ENCODE measurements at regions not wholly inside any gene's neighbourhood (a gene's known extent, or its start where the extent isn't known, plus 50 kb on each side); places are given as distances from the start of the nearest gene placed in this dataset.

DNA sequence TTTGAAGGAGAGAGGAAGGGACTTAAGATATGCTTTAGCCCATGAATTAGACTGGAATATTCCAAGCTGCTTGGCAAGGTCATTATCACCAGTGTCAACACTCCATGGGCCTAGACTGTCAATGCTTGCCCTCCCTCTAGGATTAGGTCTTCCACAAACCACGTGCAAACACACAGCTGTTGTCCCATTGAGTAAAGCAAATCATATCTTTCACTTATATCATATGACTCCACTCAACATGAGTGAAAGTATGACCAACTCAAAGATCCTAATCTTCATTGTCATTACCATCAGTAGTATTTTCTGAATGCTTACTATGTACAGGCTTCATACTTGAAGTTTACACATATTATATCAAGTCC, 57.0 kb upstream of the GRAMD2B start (continued):
- TF ChIP-seq, protein P1, sequence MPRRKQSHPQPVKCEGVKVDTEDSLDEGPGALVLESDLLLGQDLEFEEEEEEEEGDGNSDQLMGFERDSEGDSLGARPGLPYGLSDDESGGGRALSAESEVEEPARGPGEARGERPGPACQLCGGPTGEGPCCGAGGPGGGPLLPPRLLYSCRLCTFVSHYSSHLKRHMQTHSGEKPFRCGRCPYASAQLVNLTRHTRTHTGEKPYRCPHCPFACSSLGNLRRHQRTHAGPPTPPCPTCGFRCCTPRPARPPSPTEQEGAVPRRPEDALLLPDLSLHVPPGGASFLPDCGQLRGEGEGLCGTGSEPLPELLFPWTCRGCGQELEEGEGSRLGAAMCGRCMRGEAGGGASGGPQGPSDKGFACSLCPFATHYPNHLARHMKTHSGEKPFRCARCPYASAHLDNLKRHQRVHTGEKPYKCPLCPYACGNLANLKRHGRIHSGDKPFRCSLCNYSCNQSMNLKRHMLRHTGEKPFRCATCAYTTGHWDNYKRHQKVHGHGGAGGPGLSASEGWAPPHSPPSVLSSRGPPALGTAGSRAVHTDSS (CRISPR knock-in tag; conservative IDR thresholded peaks at IDR 0.05): no peak
- TF ChIP-seq, protein P2, sequence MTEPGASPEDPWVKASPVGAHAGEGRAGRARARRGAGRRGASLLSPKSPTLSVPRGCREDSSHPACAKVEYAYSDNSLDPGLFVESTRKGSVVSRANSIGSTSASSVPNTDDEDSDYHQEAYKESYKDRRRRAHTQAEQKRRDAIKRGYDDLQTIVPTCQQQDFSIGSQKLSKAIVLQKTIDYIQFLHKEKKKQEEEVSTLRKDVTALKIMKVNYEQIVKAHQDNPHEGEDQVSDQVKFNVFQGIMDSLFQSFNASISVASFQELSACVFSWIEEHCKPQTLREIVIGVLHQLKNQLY (CRISPR knock-in tag; IDR thresholded peaks at IDR 0.05): peak; percentile 60; the same call in 1 of the 2 replicates
- TF ChIP-seq, protein P3, sequence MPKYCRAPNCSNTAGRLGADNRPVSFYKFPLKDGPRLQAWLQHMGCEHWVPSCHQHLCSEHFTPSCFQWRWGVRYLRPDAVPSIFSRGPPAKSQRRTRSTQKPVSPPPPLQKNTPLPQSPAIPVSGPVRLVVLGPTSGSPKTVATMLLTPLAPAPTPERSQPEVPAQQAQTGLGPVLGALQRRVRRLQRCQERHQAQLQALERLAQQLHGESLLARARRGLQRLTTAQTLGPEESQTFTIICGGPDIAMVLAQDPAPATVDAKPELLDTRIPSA (CRISPR knock-in tag; IDR thresholded peaks at IDR 0.05; ENCODE audit: borderline replicate concordance): no peak
- no peak for TF ChIP-seq ZFP62 (CRISPR knock-in tag; IDR thresholded peaks at IDR 0.05)
- TF ChIP-seq, protein P4, sequence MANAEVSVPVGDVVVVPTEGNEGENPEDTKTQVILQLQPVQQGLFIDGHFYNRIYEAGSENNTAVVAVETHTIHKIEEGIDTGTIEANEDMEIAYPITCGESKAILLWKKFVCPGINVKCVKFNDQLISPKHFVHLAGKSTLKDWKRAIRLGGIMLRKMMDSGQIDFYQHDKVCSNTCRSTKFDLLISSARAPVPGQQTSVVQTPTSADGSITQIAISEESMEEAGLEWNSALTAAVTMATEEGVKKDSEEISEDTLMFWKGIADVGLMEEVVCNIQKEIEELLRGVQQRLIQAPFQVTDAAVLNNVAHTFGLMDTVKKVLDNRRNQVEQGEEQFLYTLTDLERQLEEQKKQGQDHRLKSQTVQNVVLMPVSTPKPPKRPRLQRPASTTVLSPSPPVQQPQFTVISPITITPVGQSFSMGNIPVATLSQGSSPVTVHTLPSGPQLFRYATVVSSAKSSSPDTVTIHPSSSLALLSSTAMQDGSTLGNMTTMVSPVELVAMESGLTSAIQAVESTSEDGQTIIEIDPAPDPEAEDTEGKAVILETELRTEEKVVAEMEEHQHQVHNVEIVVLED (CRISPR knock-in tag; IDR thresholded peaks at IDR 0.05; ENCODE audit: borderline replicate concordance): no peak
- no peak for TF ChIP-seq ZNF337 (CRISPR knock-in tag; IDR thresholded peaks at IDR 0.05; ENCODE audit: borderline replicate concordance, low read depth)
- TF ChIP-seq, protein P5, sequence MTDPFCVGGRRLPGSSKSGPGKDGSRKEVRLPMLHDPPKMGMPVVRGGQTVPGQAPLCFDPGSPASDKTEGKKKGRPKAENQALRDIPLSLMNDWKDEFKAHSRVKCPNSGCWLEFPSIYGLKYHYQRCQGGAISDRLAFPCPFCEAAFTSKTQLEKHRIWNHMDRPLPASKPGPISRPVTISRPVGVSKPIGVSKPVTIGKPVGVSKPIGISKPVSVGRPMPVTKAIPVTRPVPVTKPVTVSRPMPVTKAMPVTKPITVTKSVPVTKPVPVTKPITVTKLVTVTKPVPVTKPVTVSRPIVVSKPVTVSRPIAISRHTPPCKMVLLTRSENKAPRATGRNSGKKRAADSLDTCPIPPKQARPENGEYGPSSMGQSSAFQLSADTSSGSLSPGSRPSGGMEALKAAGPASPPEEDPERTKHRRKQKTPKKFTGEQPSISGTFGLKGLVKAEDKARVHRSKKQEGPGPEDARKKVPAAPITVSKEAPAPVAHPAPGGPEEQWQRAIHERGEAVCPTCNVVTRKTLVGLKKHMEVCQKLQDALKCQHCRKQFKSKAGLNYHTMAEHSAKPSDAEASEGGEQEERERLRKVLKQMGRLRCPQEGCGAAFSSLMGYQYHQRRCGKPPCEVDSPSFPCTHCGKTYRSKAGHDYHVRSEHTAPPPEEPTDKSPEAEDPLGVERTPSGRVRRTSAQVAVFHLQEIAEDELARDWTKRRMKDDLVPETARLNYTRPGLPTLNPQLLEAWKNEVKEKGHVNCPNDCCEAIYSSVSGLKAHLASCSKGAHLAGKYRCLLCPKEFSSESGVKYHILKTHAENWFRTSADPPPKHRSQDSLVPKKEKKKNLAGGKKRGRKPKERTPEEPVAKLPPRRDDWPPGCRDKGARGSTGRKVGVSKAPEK (CRISPR knock-in tag; IDR thresholded peaks at IDR 0.05; ENCODE audit: borderline replicate concordance): no peak
- TF ChIP-seq, protein P6, sequence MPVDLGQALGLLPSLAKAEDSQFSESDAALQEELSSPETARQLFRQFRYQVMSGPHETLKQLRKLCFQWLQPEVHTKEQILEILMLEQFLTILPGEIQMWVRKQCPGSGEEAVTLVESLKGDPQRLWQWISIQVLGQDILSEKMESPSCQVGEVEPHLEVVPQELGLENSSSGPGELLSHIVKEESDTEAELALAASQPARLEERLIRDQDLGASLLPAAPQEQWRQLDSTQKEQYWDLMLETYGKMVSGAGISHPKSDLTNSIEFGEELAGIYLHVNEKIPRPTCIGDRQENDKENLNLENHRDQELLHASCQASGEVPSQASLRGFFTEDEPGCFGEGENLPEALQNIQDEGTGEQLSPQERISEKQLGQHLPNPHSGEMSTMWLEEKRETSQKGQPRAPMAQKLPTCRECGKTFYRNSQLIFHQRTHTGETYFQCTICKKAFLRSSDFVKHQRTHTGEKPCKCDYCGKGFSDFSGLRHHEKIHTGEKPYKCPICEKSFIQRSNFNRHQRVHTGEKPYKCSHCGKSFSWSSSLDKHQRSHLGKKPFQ (CRISPR knock-in tag; IDR thresholded peaks at IDR 0.05; ENCODE audit: insufficient replicate concordance): no peak
- TF ChIP-seq, protein P7, sequence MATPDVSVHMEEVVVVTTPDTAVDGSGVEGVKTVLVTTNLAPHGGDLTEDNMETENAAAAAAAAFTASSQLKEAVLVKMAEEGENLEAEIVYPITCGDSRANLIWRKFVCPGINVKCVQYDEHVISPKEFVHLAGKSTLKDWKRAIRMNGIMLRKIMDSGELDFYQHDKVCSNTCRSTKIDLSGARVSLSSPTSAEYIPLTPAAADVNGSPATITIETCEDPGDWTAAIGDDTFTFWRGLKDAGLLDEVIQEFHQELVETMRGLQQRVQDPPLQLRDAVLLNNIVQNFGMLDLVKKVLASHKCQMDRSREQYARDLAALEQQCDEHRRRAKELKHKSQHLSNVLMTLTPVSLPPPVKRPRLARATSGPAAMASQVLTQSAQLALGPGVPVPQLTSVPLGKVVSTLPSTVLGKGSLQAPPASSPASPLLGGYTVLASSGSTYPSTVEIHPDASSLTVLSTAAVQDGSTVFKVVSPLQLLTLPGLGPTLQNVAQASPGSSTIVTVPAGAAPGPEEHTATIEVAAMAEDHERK (CRISPR knock-in tag; IDR thresholded peaks at IDR 0.05; ENCODE audit: low read depth): no peak
- no peak for TF ChIP-seq PLRG1 (conservative IDR thresholded peaks at IDR 0.05)
- TF ChIP-seq, protein P8, sequence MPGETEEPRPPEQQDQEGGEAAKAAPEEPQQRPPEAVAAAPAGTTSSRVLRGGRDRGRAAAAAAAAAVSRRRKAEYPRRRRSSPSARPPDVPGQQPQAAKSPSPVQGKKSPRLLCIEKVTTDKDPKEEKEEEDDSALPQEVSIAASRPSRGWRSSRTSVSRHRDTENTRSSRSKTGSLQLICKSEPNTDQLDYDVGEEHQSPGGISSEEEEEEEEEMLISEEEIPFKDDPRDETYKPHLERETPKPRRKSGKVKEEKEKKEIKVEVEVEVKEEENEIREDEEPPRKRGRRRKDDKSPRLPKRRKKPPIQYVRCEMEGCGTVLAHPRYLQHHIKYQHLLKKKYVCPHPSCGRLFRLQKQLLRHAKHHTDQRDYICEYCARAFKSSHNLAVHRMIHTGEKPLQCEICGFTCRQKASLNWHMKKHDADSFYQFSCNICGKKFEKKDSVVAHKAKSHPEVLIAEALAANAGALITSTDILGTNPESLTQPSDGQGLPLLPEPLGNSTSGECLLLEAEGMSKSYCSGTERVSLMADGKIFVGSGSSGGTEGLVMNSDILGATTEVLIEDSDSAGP (CRISPR knock-in tag; IDR thresholded peaks at IDR 0.05; ENCODE audit: borderline replicate concordance): no peak
- no peak for TF ChIP-seq TCF7L2 (IDR thresholded peaks at IDR 0.05; ENCODE audit: low read depth, low read length)
- TF ChIP-seq, protein P9, sequence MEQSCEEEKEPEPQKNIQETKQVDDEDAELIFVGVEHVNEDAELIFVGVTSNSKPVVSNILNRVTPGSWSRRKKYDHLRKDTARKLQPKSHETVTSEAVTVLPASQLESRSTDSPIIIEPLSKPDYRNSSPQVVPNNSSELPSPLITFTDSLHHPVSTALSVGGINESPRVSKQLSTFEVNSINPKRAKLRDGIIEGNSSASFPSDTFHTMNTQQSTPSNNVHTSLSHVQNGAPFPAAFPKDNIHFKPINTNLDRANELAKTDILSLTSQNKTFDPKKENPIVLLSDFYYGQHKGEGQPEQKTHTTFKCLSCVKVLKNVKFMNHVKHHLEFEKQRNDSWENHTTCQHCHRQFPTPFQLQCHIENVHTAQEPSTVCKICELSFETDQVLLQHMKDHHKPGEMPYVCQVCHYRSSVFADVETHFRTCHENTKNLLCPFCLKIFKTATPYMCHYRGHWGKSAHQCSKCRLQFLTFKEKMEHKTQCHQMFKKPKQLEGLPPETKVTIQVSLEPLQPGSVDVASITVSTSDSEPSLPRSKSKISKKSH (CRISPR knock-in tag; IDR thresholded peaks at IDR 0.05; ENCODE audit: borderline replicate concordance): no peak
- TF ChIP-seq PHF20 (CRISPR knock-in tag; IDR thresholded peaks at IDR 0.05): no peak
- TF ChIP-seq ZNF792 (CRISPR knock-in tag; IDR thresholded peaks at IDR 0.05): no peak

All from HepG2 (cell line).